ENCODE measurements at regions not wholly inside any gene's neighbourhood (a gene's known extent, or its start where the extent isn't known, plus 50 kb on each side); places are given as distances from the start of the nearest gene placed in this dataset.

DNA sequence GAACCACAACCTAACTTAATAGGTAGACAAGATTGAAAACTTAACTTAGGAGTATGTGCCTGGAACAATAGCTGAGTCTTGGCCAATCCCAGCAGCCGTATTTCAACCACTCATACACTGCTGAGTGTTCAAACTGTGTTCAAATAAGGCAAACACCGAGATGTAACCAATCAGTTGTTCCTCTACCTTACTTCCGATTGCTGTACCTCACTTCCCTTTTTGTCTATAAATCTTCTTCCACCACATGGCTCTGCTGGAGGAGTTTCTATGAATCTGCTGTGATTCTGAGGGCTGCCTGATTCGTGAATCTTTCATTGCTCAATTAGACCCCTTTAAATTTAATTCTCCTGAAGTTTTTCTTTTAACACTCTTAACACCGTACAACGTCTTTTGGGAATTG, 108.0 kb downstream of the ANAPC4 start:
- no peak for TF ChIP-seq CTCF (IDR thresholded peaks at IDR 0.05; ENCODE audit: low read depth, low read length, poor library complexity, severe bottlenecking)
- no peak for TF ChIP-seq EZH2phosphoT487 (IDR thresholded peaks at IDR 0.05; ENCODE audit: borderline replicate concordance, low read length)
